ENCODE measurements at regions not wholly inside any gene's neighbourhood (a gene's known extent, or its start where the extent isn't known, plus 50 kb on each side); places are given as distances from the start of the nearest gene placed in this dataset.

- H3K9ac ChIP-seq (ENCODE audit: extremely low read depth, low read length, poor library complexity, severe bottlenecking): no peak overlapping the region
- H3K4me1 ChIP-seq (ENCODE audit: control insufficient read depth, insufficient read depth, low read length): peaks cover 4% of the 10 kb centered on the region
- 88 to 93% methylated on average over 1 to 3 of the region's 3 CpGs for WGBS, 2 experiments (ENCODE audit: insufficient coverage in 1 of 2, insufficient read length in 1 of 2)
- Mint-ChIP-seq H3K27me3 (ENCODE audit: insufficient read depth) (no peaks in the 10 kb centered on the region), H3K9me3 (peaks cover 1% of the 10 kb centered on the region), H3K4me1 (peaks cover 9% of the 10 kb centered on the region), H3K4me3 (no peak overlapping the region), H3K36me3 (ENCODE audit: low read depth) (no peaks in the 10 kb centered on the region), H3K27ac (no peak overlapping the region)
- no peak overlapping the region for H3K4me3 ChIP-seq (ENCODE audit: low read length)
- no peaks in the 10 kb centered on the region for H3K9me3 ChIP-seq (ENCODE audit: control insufficient read depth, low read length)
- no peaks in the 10 kb centered on the region for H3K36me3 ChIP-seq (ENCODE audit: control insufficient read depth, insufficient read depth, low read length)
- H3K27ac ChIP-seq (ENCODE audit: low read depth, low read length): no peak overlapping the region
- no peaks in the 10 kb centered on the region for H3K27me3 ChIP-seq (ENCODE audit: control insufficient read depth, insufficient read depth, low read length, poor library complexity, severe bottlenecking)
- TF ChIP-seq CTCF (conservative IDR thresholded peaks at IDR 0.05): no peak
- no peak for DNase-seq
These were observed 388.0 kb upstream of the ZNF608 start for GRCh38 chr5:125134216-125135081.

- peaks cover 1% of the 10 kb centered on the region for H3K9me3 Mint-ChIP-seq
- H3K4me1 Mint-ChIP-seq: peaks cover 20% of the 10 kb centered on the region
These were observed 391.1 kb upstream of the ZNF608 start for GRCh38 chr5:125137535-125137934.

GRCh38 chr5:125138266-125138665, 391.8 kb upstream of the ZNF608 start:
- 92 to 100% methylated on average over 1 of the region's 1 CpG for WGBS, 2 experiments (ENCODE audit: insufficient coverage in 1 of 2, insufficient read length in 1 of 2)
- Mint-ChIP-seq H3K4me3 (no peak overlapping the region), H3K9me3 (no peaks in the 10 kb centered on the region), H3K27me3 (ENCODE audit: insufficient read depth) (no peaks in the 10 kb centered on the region), H3K4me1 (peaks cover 20% of the 10 kb centered on the region), H3K36me3 (ENCODE audit: low read depth) (no peaks in the 10 kb centered on the region), H3K27ac (no peak overlapping the region)
- TF ChIP-seq CTCF (conservative IDR thresholded peaks at IDR 0.05): no peak
- H3K9me3 ChIP-seq (ENCODE audit: control insufficient read depth, low read length): no peaks in the 10 kb centered on the region
- H3K4me1 ChIP-seq (ENCODE audit: control insufficient read depth, insufficient read depth, low read length): peaks cover 4% of the 10 kb centered on the region
- no peak overlapping the region for H3K27ac ChIP-seq (ENCODE audit: low read depth, low read length)
- no peak overlapping the region for H3K4me3 ChIP-seq (ENCODE audit: low read length)
- DNase-seq: no peak
- no peaks in the 10 kb centered on the region for H3K27me3 ChIP-seq (ENCODE audit: control insufficient read depth, insufficient read depth, low read length, poor library complexity, severe bottlenecking)
- no peaks in the 10 kb centered on the region for H3K36me3 ChIP-seq (ENCODE audit: control insufficient read depth, insufficient read depth, low read length)
- no peak overlapping the region for H3K9ac ChIP-seq (ENCODE audit: extremely low read depth, low read length, poor library complexity, severe bottlenecking)

More at GRCh38 chr5:125137535-125137934, 391.1 kb upstream of the ZNF608 start:
- no peak overlapping the region for H3K4me3 Mint-ChIP-seq
- no peak overlapping the region for H3K27ac Mint-ChIP-seq
- H3K27me3 Mint-ChIP-seq (ENCODE audit: insufficient read depth): no peaks in the 10 kb centered on the region
- Histone ChIP-seq H3K9me3 (ENCODE audit: control insufficient read depth, low read length) (no peaks in the 10 kb centered on the region), H3K4me1 (ENCODE audit: control insufficient read depth, insufficient read depth, low read length) (peaks cover 4% of the 10 kb centered on the region), H3K27ac (ENCODE audit: low read depth, low read length) (no peak overlapping the region), H3K9ac (ENCODE audit: extremely low read depth, low read length, poor library complexity, severe bottlenecking) (no peak overlapping the region), H3K4me3 (ENCODE audit: low read length) (no peak overlapping the region), H3K36me3 (ENCODE audit: control insufficient read depth, insufficient read depth, low read length) (no peaks in the 10 kb centered on the region), H3K27me3 (ENCODE audit: control insufficient read depth, insufficient read depth, low read length, poor library complexity, severe bottlenecking) (no peaks in the 10 kb centered on the region)
- no peak for TF ChIP-seq CTCF (conservative IDR thresholded peaks at IDR 0.05)
- DNase-seq: no peak
- WGBS, 2 experiments (ENCODE audit: insufficient coverage in 1 of 2, insufficient read length in 1 of 2): 86 to 97% methylated on average over 3 of the region's 3 CpGs
- H3K36me3 Mint-ChIP-seq (ENCODE audit: low read depth): no peaks in the 10 kb centered on the region
